GM23338 (cell line): ENCODE measurements at regions not wholly inside any gene's neighbourhood (a gene's known extent, or its start where the extent isn't known, plus 50 kb on each side); places are given as distances from the start of the nearest gene placed in this dataset.

Experiments
- ATAC-seq: fragments of 200-7000 bp; cut with Tn5 transposase; 3 replicates; pipeline ENCODE4 v1.9.1; 2020
- DNase-seq: peaks from one replicate; pipeline ENCODE4 v3.0.0-alpha.2; 2015; ENCODE audit warnings: low spot score
- H2AFZ ChIP-seq: fragments of 200-600 bp; sonication (generic); 2 replicates; pipeline ENCODE4 v1.8.0; 2016; ENCODE audit warnings: antibody characterized with exemption, mild to moderate bottlenecking, moderate library complexity
- H3F3A ChIP-seq: fragments of 200-600 bp; sonication (generic); replicated peaks from 2 replicates; pipeline ENCODE4 v1.8.0; 2017; ENCODE audit warnings: antibody characterized with exemption, mixed run types, low read depth
- H3K27ac ChIP-seq: fragments of 200-600 bp; sonication (generic); 2 replicates; pipeline ENCODE4 v1.6.1; 2016; ENCODE audit warnings: low read depth
- H3K27me3 ChIP-seq: fragments of 200-600 bp; sonication (generic); 2 replicates; pipeline ENCODE4 v1.8.0; 2016; ENCODE audit warnings: mild to moderate bottlenecking, mixed run types, moderate library complexity; ENCODE audit not compliant: insufficient read depth
- H3K36me3 ChIP-seq: fragments of 200-600 bp; sonication (generic); 2 replicates; pipeline ENCODE4 v1.8.0; 2016; ENCODE audit warnings: mild to moderate bottlenecking; ENCODE audit not compliant: insufficient read depth
- H3K4me1 ChIP-seq: fragments of 200-600 bp; sonication (generic); 2 replicates; pipeline ENCODE4 v1.8.0; 2016; ENCODE audit warnings: mild to moderate bottlenecking, moderate library complexity; ENCODE audit not compliant: insufficient read depth
- H3K4me2 ChIP-seq: fragments of 200-600 bp; sonication (generic); 2 replicates; pipeline ENCODE4 v1.7.1; 2017; ENCODE audit warnings: mixed run types
- H3K4me3 ChIP-seq: fragments of 200-600 bp; sonication (generic); 2 replicates; pipeline ENCODE4 v1.6.1; 2016; ENCODE audit warnings: mixed run types
- H3K79me2 ChIP-seq: fragments of 200-600 bp; sonication (generic); replicated peaks from 2 replicates; pipeline ENCODE4 v1.8.0; 2017; ENCODE audit warnings: mild to moderate bottlenecking; ENCODE audit not compliant: insufficient read depth
- H3K9me2 ChIP-seq: fragments of 200-600 bp; sonication (generic); 2 replicates; pipeline ENCODE4 v1.8.0; 2017; ENCODE audit not compliant: insufficient read depth
- H4K20me1 ChIP-seq: fragments of 200-600 bp; sonication (generic); replicated peaks from 2 replicates; pipeline ENCODE4 v1.8.0; 2017; ENCODE audit warnings: mild to moderate bottlenecking; ENCODE audit not compliant: insufficient read depth
- H3K27ac Mint-ChIP-seq: 2 replicates; pipeline ENCODE4 v1.8.0; 2020; ENCODE audit warnings: inconsistent platforms, mild to moderate bottlenecking, moderate library complexity, mixed read lengths
- H3K27me3 Mint-ChIP-seq: 3 replicates; pipeline ENCODE4 v1.8.0; 2022; ENCODE audit warnings: low read depth, mild to moderate bottlenecking, moderate library complexity, mixed read lengths, inconsistent platforms; ENCODE audit not compliant: insufficient read depth, poor library complexity
- H3K36me3 Mint-ChIP-seq: 3 replicates; pipeline ENCODE4 v1.8.0; 2021; ENCODE audit warnings: low read depth, mild to moderate bottlenecking, inconsistent platforms, moderate library complexity, mixed read lengths
- H3K4me1 Mint-ChIP-seq: 3 replicates; pipeline ENCODE4 v1.8.0; 2020; ENCODE audit warnings: mild to moderate bottlenecking, inconsistent platforms, mixed read lengths
- H3K4me3 Mint-ChIP-seq: 3 replicates; pipeline ENCODE4 v1.8.0; 2021; ENCODE audit warnings: moderate library complexity, mild to moderate bottlenecking, inconsistent platforms, mixed read lengths
- H3K9me3 Mint-ChIP-seq: 3 replicates; pipeline ENCODE4 v1.8.0; 2020; ENCODE audit warnings: moderate library complexity, mild to moderate bottlenecking, inconsistent platforms, mixed read lengths
- CREB1 ChIP-seq: fragments of 250-450 bp; sonication (Bioruptor Pico); IDR thresholded peaks from 2 replicates; pipeline ENCODE4 v1.5.0; 2020; ENCODE audit warnings: low read depth, mild to moderate bottlenecking, moderate library complexity
- EZH2 ChIP-seq: fragments of 200-600 bp; sonication (generic); IDR thresholded peaks from one replicate; pipeline ENCODE4 v1.8.0; 2017; ENCODE audit warnings: antibody characterized with exemption, mild to moderate bottlenecking, low read depth; ENCODE audit not compliant: unreplicated experiment
- EZH2phosphoT487 ChIP-seq: fragments of 200-600 bp; sonication (generic); IDR thresholded peaks from one replicate; pipeline ENCODE4 v1.8.1; 2018; ENCODE audit warnings: antibody characterized with exemption; ENCODE audit not compliant: unreplicated experiment
- JUNB ChIP-seq: IDR thresholded peaks from one replicate; pipeline ENCODE4 v1.6.1; 2016; ENCODE audit warnings: antibody characterized with exemption; ENCODE audit not compliant: unreplicated experiment
- NANOG ChIP-seq: IDR thresholded peaks from 2 replicates; pipeline ENCODE4 v1.6.1; 2016; ENCODE audit warnings: antibody characterized with exemption, borderline replicate concordance
- POLR2AphosphoS5 ChIP-seq: IDR thresholded peaks from 2 replicates; pipeline ENCODE4 v1.6.1; 2016; ENCODE audit warnings: antibody characterized with exemption, low read depth
- REST ChIP-seq: IDR thresholded peaks from one replicate; pipeline ENCODE4 v1.6.1; 2018; ENCODE audit warnings: antibody characterized with exemption; ENCODE audit not compliant: unreplicated experiment
- STAT1 ChIP-seq: IDR thresholded peaks from one replicate; pipeline ENCODE4 v1.6.1; 2016; ENCODE audit warnings: antibody characterized with exemption; ENCODE audit not compliant: unreplicated experiment
- ZNF114 ChIP-seq: fragments of 250-450 bp; sonication (Bioruptor Pico); IDR thresholded peaks from 2 replicates; pipeline ENCODE4 v1.5.0; 2020; ENCODE audit warnings: mild to moderate bottlenecking, moderate library complexity
- ZNF331 ChIP-seq: fragments of 250-450 bp; sonication (Bioruptor Pico); IDR thresholded peaks from 2 replicates; pipeline ENCODE4 v1.5.0; 2020; ENCODE audit warnings: low read depth, mild to moderate bottlenecking, moderate library complexity
- ZNF462 ChIP-seq: fragments of 250-450 bp; sonication (Bioruptor Pico); IDR thresholded peaks from 2 replicates; pipeline ENCODE4 v1.5.0; 2020; ENCODE audit warnings: mild to moderate bottlenecking, moderate library complexity
- TF ChIP-seq, protein P1 (sequence below): IDR thresholded peaks from 2 replicates; pipeline ENCODE4 v1.6.1; 2016; ENCODE audit warnings: antibody characterized with exemption
- TF ChIP-seq, protein P2 (sequence below), 2 experiments: fragments of 200-600 bp in 1 of 2; sonication (generic) in 1 of 2; conservative IDR thresholded peaks; 2 replicates each; pipeline versions ENCODE4 v1.5.1 to v1.6.1; 2016 to 2017; ENCODE audit warnings: antibody characterized with exemption in 2 of 2, low read depth in 2 of 2, mild to moderate bottlenecking in 2 of 2, moderate library complexity in 1 of 2

- DNase-seq (no peak), ATAC-seq (no peak)
- Histone ChIP-seq H3K27ac (no peak overlapping the region), H3K9me2 (no peaks in the 10 kb centered on the region), H3K27me3 (no peaks in the 10 kb centered on the region), H4K20me1 (no peaks in the 10 kb centered on the region), H3K36me3 (no peaks in the 10 kb centered on the region), H3K79me2 (no peaks in the 10 kb centered on the region), H2AFZ (no peak overlapping the region), H3K4me2 (no peak overlapping the region), H3K4me1 (peaks cover 6% of the 10 kb centered on the region), H3K4me3 (no peak overlapping the region), H3F3A (no peaks in the 10 kb centered on the region)
- no peaks in the 10 kb centered on the region; the same call in 2 of the 3 replicates for H3K36me3 Mint-ChIP-seq
- TF ChIP-seq EZH2 (no peak), REST (no peak), ZNF462 (CRISPR knock-in tag) (no peak), STAT1 (no peak), ZNF331 (CRISPR knock-in tag) (no peak), JUNB (no peak), POLR2AphosphoS5 (no peak), EZH2phosphoT487 (no peak), CREB1 (CRISPR knock-in tag) (no peak), NANOG (no peak), ZNF114 (CRISPR knock-in tag) (no peak)
- TF ChIP-seq, protein P1, sequence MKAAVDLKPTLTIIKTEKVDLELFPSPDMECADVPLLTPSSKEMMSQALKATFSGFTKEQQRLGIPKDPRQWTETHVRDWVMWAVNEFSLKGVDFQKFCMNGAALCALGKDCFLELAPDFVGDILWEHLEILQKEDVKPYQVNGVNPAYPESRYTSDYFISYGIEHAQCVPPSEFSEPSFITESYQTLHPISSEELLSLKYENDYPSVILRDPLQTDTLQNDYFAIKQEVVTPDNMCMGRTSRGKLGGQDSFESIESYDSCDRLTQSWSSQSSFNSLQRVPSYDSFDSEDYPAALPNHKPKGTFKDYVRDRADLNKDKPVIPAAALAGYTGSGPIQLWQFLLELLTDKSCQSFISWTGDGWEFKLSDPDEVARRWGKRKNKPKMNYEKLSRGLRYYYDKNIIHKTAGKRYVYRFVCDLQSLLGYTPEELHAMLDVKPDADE: no peak
- TF ChIP-seq, protein P2, sequence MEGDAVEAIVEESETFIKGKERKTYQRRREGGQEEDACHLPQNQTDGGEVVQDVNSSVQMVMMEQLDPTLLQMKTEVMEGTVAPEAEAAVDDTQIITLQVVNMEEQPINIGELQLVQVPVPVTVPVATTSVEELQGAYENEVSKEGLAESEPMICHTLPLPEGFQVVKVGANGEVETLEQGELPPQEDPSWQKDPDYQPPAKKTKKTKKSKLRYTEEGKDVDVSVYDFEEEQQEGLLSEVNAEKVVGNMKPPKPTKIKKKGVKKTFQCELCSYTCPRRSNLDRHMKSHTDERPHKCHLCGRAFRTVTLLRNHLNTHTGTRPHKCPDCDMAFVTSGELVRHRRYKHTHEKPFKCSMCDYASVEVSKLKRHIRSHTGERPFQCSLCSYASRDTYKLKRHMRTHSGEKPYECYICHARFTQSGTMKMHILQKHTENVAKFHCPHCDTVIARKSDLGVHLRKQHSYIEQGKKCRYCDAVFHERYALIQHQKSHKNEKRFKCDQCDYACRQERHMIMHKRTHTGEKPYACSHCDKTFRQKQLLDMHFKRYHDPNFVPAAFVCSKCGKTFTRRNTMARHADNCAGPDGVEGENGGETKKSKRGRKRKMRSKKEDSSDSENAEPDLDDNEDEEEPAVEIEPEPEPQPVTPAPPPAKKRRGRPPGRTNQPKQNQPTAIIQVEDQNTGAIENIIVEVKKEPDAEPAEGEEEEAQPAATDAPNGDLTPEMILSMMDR (conservative IDR thresholded peaks at IDR 0.05; ENCODE audit: low read depth in 2 of 2): no peak
- H3K4me3 Mint-ChIP-seq: no peak overlapping the region
- no peak overlapping the region for H3K27ac Mint-ChIP-seq
- peaks cover 2% of the 10 kb centered on the region; the same call in 2 of the 3 replicates for H3K4me1 Mint-ChIP-seq
- peaks cover 11% of the 10 kb centered on the region; the same call in 1 of the 3 replicates for H3K9me3 Mint-ChIP-seq
- no peaks in the 10 kb centered on the region for H3K27me3 Mint-ChIP-seq
These were observed 187.6 kb upstream of the PRMT6 start for GRCh38 chr1:106868828-106869227.
